HK-2 (cell line): ENCODE measurements at regions not wholly inside any gene's neighbourhood (a gene's known extent, or its start where the extent isn't known, plus 50 kb on each side); places are given as distances from the start of the nearest gene placed in this dataset.
"Not testable (repeated sequence)": the region's sequence is repeated elsewhere in the genome, so short reads cannot be mapped to it uniquely, and the experiment has no call there.

Source experiments
- DNase-seq: peaks from one replicate; pipeline ENCODE4 v3.0.0-alpha.2; 2018; ENCODE audit not compliant: unreplicated experiment

- no peak for DNase-seq
Observed at GRCh38 chr19:14328406-14328805, 52.8 kb upstream of the ADGRE5 start.

GRCh38 chr19:14327061-14327460 is 54.2 kb upstream of the ADGRE5 start:
- DNase-seq = not testable (repeated sequence)

GRCh38 chr19:14325863-14326262 is 55.4 kb upstream of the ADGRE5 start:
- peak; percentile 26 for DNase-seq

GRCh38 chr19:14325134-14325533 is 56.1 kb upstream of the ADGRE5 start:
- no peak for DNase-seq

- DNase-seq = no peak
Observed at GRCh38 chr19:14322889-14323463, 58.3 kb upstream of the ADGRE5 start.

- no peak for DNase-seq
Observed at GRCh38 chr19:14320253-14320652, 61.0 kb upstream of the ADGRE5 start.

GRCh38 chr19:14319720-14320119 is 61.5 kb upstream of the ADGRE5 start:
- not testable (repeated sequence) for DNase-seq

- DNase-seq = no peak
Observed at GRCh38 chr19:14318873-14319272, 62.4 kb upstream of the ADGRE5 start.

- DNase-seq = no peak
Observed at GRCh38 chr19:14317157-14317556, 64.1 kb upstream of the ADGRE5 start.

- no peak for DNase-seq
Observed at GRCh38 chr19:14315433-14315832, 65.8 kb upstream of the ADGRE5 start.

GRCh38 chr19:14310055-14310454 is 71.2 kb upstream of the ADGRE5 start:
- DNase-seq = no peak

- no peak for DNase-seq
Observed at GRCh38 chr19:14305706-14306105, 75.5 kb upstream of the ADGRE5 start.

GRCh38 chr19:14301150-14301549 is 80.1 kb upstream of the ADGRE5 start:
- no peak for DNase-seq

- no peak for DNase-seq
Observed at GRCh38 chr19:14300303-14300702, 80.9 kb upstream of the ADGRE5 start.

GRCh38 chr19:14299224-14299827 is 81.9 kb upstream of the ADGRE5 start:
- DNase-seq = not testable (repeated sequence)

- not testable (repeated sequence) for DNase-seq
Observed at GRCh38 chr19:14297883-14298576, 83.2 kb upstream of the ADGRE5 start.

- peak; percentile 7 for DNase-seq
Observed at GRCh38 chr19:14294974-14295373, 86.3 kb upstream of the ADGRE5 start.

- DNase-seq = not testable (repeated sequence)
Observed at GRCh38 chr19:14293816-14294170, 87.5 kb upstream of the ADGRE5 start.

GRCh38 chr19:14293101-14293815 is 87.3 kb upstream of the ADGRL1 start:
- not testable (repeated sequence) for DNase-seq

GRCh38 chr19:14289810-14290209 is 83.8 kb upstream of the ADGRL1 start:
- not testable (repeated sequence) for DNase-seq

GRCh38 chr19:14287837-14288236 is 81.9 kb upstream of the ADGRL1 start:
- DNase-seq = not testable (repeated sequence)

- not testable (repeated sequence) for DNase-seq
Observed at GRCh38 chr19:14286594-14286993, 80.6 kb upstream of the ADGRL1 start.

GRCh38 chr19:14285726-14286125 is 79.8 kb upstream of the ADGRL1 start:
- DNase-seq = not testable (repeated sequence)
